Common myeloid progenitor, CD34-positive (primary cell): ENCODE measurements at regions not wholly inside any gene's neighbourhood (a gene's known extent, or its start where the extent isn't known, plus 50 kb on each side); places are given as distances from the start of the nearest gene placed in this dataset.

ENCODE experiments used
- CTCF ChIA-PET: fragments of 350-600 bp; sonication (Branson Sonifier 250); formaldehyde crosslinking; loops from one replicate; lab custom pipeline; 2021; ENCODE audit warnings: antibody characterized with exemption; lab: Charles Lee
- POLR2A ChIA-PET: fragments of 350-600 bp; sonication (Branson Sonifier 250); formaldehyde crosslinking; loops from one replicate; lab custom pipeline; 2021; ENCODE audit warnings: antibody characterized with exemption; lab: Charles Lee
- DNase-seq, 3 donors: peaks; one replicate each; pipeline versions ENCODE4 v3.0.0 to v3.0.0-alpha.2; 2013
- H3K27ac ChIP-seq, 2 experiments: 1 replicate in 1 of 2; 2 replicates in 1 of 2; pipeline ENCODE4 v1.7.0; 2013; ENCODE audit warnings: inconsistent platforms in 2 of 2, low read length in 2 of 2, mild to moderate bottlenecking in 2 of 2, low read depth in 1 of 2, moderate library complexity in 1 of 2; ENCODE audit not compliant: severe bottlenecking in 2 of 2, insufficient read depth in 1 of 2, poor library complexity in 1 of 2
- H3K27me3 ChIP-seq, 5 experiments: replicated peaks in 2 of 5; 1 replicate in 3 of 5; 2 replicates in 2 of 5; pipeline versions ENCODE4 v1.6.1 to v1.7.0; 2013; ENCODE audit warnings: low read length in 4 of 5, mild to moderate bottlenecking in 2 of 5, moderate library complexity in 2 of 5, inconsistent platforms in 1 of 5; ENCODE audit not compliant: insufficient read depth in 5 of 5, control insufficient read depth in 4 of 5
- H3K36me3 ChIP-seq, 4 experiments: 1 replicate in 2 of 4; 2 replicates in 2 of 4; pipeline versions ENCODE4 v1.6.1 to v1.7.0; 2013; ENCODE audit warnings: low read length in 3 of 4, control low read depth in 1 of 4, mild to moderate bottlenecking in 1 of 4; ENCODE audit not compliant: control insufficient read depth in 4 of 4, insufficient read depth in 4 of 4
- H3K4me1 ChIP-seq, 4 experiments: 1 replicate in 3 of 4; 2 replicates in 1 of 4; pipeline versions ENCODE4 v1.6.1 to v1.7.1; 2013; ENCODE audit warnings: low read length in 3 of 4, mild to moderate bottlenecking in 3 of 4, control low read depth in 1 of 4, inconsistent platforms in 1 of 4, moderate library complexity in 1 of 4; ENCODE audit not compliant: control insufficient read depth in 4 of 4, insufficient read depth in 4 of 4; ENCODE audit errors: control extremely low read depth in 1 of 4
- H3K4me3 ChIP-seq, 7 experiments: 1 replicate in 4 of 7; 2 replicates in 3 of 7; pipeline versions ENCODE4 v1.5.1 to v1.7.0; 2013; ENCODE audit warnings: mild to moderate bottlenecking in 7 of 7, low read length in 6 of 7, moderate library complexity in 6 of 7, inconsistent platforms in 2 of 7, low read depth in 2 of 7, control low read depth in 1 of 7; ENCODE audit not compliant: insufficient read depth in 4 of 7, control insufficient read depth in 1 of 7; ENCODE audit errors: extremely low read depth in 1 of 7
- H3K9me3 ChIP-seq, 5 experiments: 1 replicate in 4 of 5; 2 replicates in 1 of 5; pipeline versions ENCODE4 v1.6.1 to v1.7.1; 2013; ENCODE audit warnings: low read length in 4 of 5, mild to moderate bottlenecking in 2 of 5, inconsistent platforms in 1 of 5, low read depth in 1 of 5, moderate library complexity in 1 of 5; ENCODE audit not compliant: control insufficient read depth in 4 of 5, insufficient read depth in 2 of 5; ENCODE audit errors: control extremely low read depth in 1 of 5
- WGBS: methylation state at CpG from one replicate; pipeline ENCODE4 v1.1.5; 2013; ENCODE audit not compliant: insufficient coverage; 5-methylcytosine and 5-hydroxymethylcytosine counted together

GRCh38 chr20:7817286-7817685 lies 123.0 kb downstream of the HAO1 start:
- Histone ChIP-seq H3K36me3 (no peaks in the 10 kb centered on the region), H3K27me3 (peaks cover 0 to 2% (median 0%) of the 10 kb centered on the region in 5 experiments), H3K27ac (no peak overlapping the region), H3K4me1 (no peaks in the 10 kb centered on the region), H3K9me3 (peaks cover 0 to 2% (median 0%) of the 10 kb centered on the region in 5 experiments), H3K4me3 (no peak overlapping the region)
- POLR2A ChIA-PET = no interaction called here
- WGBS = no CpG with 5 or more reads among the region's 1 CpG
- CTCF ChIA-PET = no interaction called here
- DNase-seq = no peak

- POLR2A ChIA-PET = no interaction called here
- WGBS = no CpG with 5 or more reads among the region's 1 CpG
- Histone ChIP-seq H3K27ac (no peak overlapping the region), H3K36me3 (no peaks in the 10 kb centered on the region), H3K9me3 (peaks cover 0 to 1% (median 0%) of the 10 kb centered on the region in 5 experiments), H3K27me3 (peaks cover 0 to 2% (median 0%) of the 10 kb centered on the region in 5 experiments), H3K4me3 (no peak overlapping the region), H3K4me1 (no peaks in the 10 kb centered on the region)
- DNase-seq = no peak
- CTCF ChIA-PET = no interaction called here
Observed at GRCh38 chr20:7818477-7818876, 121.8 kb downstream of the HAO1 start.

GRCh38 chr20:7820897-7821296 lies 119.4 kb downstream of the HAO1 start:
- H3K4me3 ChIP-seq = no peak overlapping the region
- H3K27ac ChIP-seq = no peak overlapping the region
- DNase-seq = no peak
- H3K9me3 ChIP-seq = peaks cover 0 to 1% (median 0%) of the 10 kb centered on the region in 5 experiments
- ChIA-PET POLR2A (no interaction called here), CTCF (interaction anchor here (1.1 kb wide), 1 partner anchor 8 kb away, joined by 3 read pairs; no protein-coding TSS in a partner anchor)
- 100% methylated on average over 2 of the region's 4 CpGs for WGBS
- H3K4me1 ChIP-seq = no peaks in the 10 kb centered on the region
- peaks cover 0 to 2% (median 0%) of the 10 kb centered on the region in 5 experiments for H3K27me3 ChIP-seq
- H3K36me3 ChIP-seq = no peaks in the 10 kb centered on the region

- no peaks in the 10 kb centered on the region for H3K4me1 ChIP-seq
- H3K27me3 ChIP-seq = peaks cover 0 to 2% (median 0%) of the 10 kb centered on the region in 5 experiments
- H3K9me3 ChIP-seq = peaks cover 0 to 1% (median 0%) of the 10 kb centered on the region in 5 experiments
- no peak overlapping the region for H3K27ac ChIP-seq
- ChIA-PET CTCF (no interaction called here), POLR2A (no interaction called here)
- H3K36me3 ChIP-seq = no peaks in the 10 kb centered on the region
- no peak for DNase-seq
- no peak overlapping the region for H3K4me3 ChIP-seq
- WGBS = no CpG with 5 or more reads among the region's 2 CpGs
Observed at GRCh38 chr20:7822772-7823171, 117.5 kb downstream of the HAO1 start.

- ChIA-PET CTCF (no interaction called here), POLR2A (no interaction called here)
- Histone ChIP-seq H3K4me1 (no peaks in the 10 kb centered on the region), H3K9me3 (no peaks in the 10 kb centered on the region), H3K36me3 (no peaks in the 10 kb centered on the region), H3K27me3 (no peaks in the 10 kb centered on the region), H3K4me3 (no peak overlapping the region), H3K27ac (no peak overlapping the region)
- no peak for DNase-seq
- 33% methylated on average over 1 of the region's 2 CpGs for WGBS
Observed at GRCh38 chr20:7828437-7828836, 111.8 kb downstream of the HAO1 start.

GRCh38 chr20:7829031-7829430 lies 111.2 kb downstream of the HAO1 start:
- Histone ChIP-seq H3K36me3 (no peaks in the 10 kb centered on the region), H3K27ac (no peak overlapping the region), H3K4me3 (no peak overlapping the region), H3K9me3 (no peaks in the 10 kb centered on the region), H3K4me1 (no peaks in the 10 kb centered on the region), H3K27me3 (no peaks in the 10 kb centered on the region)
- no CpG with 5 or more reads among the region's 4 CpGs for WGBS
- no peak for DNase-seq
- POLR2A ChIA-PET = no interaction called here
- CTCF ChIA-PET = no interaction called here

GRCh38 chr20:7829776-7830175 lies 110.5 kb downstream of the HAO1 start:
- Histone ChIP-seq H3K4me3 (no peak overlapping the region), H3K27ac (no peak overlapping the region), H3K36me3 (no peaks in the 10 kb centered on the region), H3K9me3 (peaks cover 0 to 3% (median 0%) of the 10 kb centered on the region in 5 experiments), H3K27me3 (no peaks in the 10 kb centered on the region), H3K4me1 (no peaks in the 10 kb centered on the region)
- CTCF ChIA-PET = no interaction called here
- POLR2A ChIA-PET = no interaction called here
- no peak for DNase-seq
